Mesothelial cell of epicardium (in vitro differentiated cells): ENCODE measurements at regions not wholly inside any gene's neighbourhood (a gene's known extent, or its start where the extent isn't known, plus 50 kb on each side); places are given as distances from the start of the nearest gene placed in this dataset.

Source experiments
- DNase-seq, 2 experiments: peaks; one replicate each; pipeline ENCODE4 v3.0.0; 2021; ENCODE audit warnings: low spot score in 2 of 2; ENCODE audit not compliant: unreplicated experiment in 2 of 2
- H3K27ac Mint-ChIP-seq: 2 replicates; pipeline ENCODE4 v1.8.0; 2021; ENCODE audit warnings: mixed read lengths
- H3K27me3 Mint-ChIP-seq: 2 replicates; pipeline ENCODE4 v1.8.0; 2021; ENCODE audit warnings: low read depth, mixed read lengths
- H3K36me3 Mint-ChIP-seq: 2 replicates; pipeline ENCODE4 v1.8.0; 2021; ENCODE audit warnings: mixed read lengths
- H3K4me1 Mint-ChIP-seq: 2 replicates; pipeline ENCODE4 v1.8.0; 2021; ENCODE audit warnings: mixed read lengths
- H3K4me3 Mint-ChIP-seq: 2 replicates; pipeline ENCODE4 v1.8.0; 2021; ENCODE audit warnings: mild to moderate bottlenecking, moderate library complexity, mixed read lengths
- H3K9me3 Mint-ChIP-seq: 2 replicates; pipeline ENCODE4 v1.8.0; 2021; ENCODE audit warnings: mixed read lengths
- TF ChIP-seq, protein P1 (sequence below): fragments of 200-600 bp; sonication (generic); IDR thresholded peaks from one replicate; pipeline ENCODE4 v1.5.0; 2021; ENCODE audit warnings: antibody characterized with exemption; ENCODE audit not compliant: unreplicated experiment

DNA sequence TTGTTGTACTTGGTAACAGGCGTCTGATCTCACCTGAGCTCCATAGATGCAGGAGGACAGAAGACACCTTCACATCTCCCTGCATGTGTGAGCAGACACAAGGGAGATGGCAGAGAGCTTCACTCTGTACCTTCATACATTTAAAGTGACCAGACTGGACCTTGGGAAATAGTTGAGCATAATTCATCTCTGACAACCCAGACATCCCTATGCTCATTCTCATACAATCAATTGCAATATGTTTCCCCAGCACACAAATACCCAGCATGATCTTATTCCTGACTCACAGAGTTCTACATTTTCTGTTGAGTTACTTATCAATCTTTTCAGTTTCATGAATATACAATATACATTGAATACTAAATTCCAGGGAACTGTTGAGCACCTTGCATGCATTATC is 488.2 kb upstream of the API5 start:
- no peaks in the 10 kb centered on the region for H3K9me3 Mint-ChIP-seq
- no peaks in the 10 kb centered on the region for H3K4me1 Mint-ChIP-seq
- no peak overlapping the region for H3K27ac Mint-ChIP-seq
- no peaks in the 10 kb centered on the region for H3K36me3 Mint-ChIP-seq
- no peak for DNase-seq
- no peak overlapping the region for H3K4me3 Mint-ChIP-seq
- H3K27me3 Mint-ChIP-seq: no peaks in the 10 kb centered on the region
- TF ChIP-seq, protein P1, sequence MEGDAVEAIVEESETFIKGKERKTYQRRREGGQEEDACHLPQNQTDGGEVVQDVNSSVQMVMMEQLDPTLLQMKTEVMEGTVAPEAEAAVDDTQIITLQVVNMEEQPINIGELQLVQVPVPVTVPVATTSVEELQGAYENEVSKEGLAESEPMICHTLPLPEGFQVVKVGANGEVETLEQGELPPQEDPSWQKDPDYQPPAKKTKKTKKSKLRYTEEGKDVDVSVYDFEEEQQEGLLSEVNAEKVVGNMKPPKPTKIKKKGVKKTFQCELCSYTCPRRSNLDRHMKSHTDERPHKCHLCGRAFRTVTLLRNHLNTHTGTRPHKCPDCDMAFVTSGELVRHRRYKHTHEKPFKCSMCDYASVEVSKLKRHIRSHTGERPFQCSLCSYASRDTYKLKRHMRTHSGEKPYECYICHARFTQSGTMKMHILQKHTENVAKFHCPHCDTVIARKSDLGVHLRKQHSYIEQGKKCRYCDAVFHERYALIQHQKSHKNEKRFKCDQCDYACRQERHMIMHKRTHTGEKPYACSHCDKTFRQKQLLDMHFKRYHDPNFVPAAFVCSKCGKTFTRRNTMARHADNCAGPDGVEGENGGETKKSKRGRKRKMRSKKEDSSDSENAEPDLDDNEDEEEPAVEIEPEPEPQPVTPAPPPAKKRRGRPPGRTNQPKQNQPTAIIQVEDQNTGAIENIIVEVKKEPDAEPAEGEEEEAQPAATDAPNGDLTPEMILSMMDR: no peak

DNA sequence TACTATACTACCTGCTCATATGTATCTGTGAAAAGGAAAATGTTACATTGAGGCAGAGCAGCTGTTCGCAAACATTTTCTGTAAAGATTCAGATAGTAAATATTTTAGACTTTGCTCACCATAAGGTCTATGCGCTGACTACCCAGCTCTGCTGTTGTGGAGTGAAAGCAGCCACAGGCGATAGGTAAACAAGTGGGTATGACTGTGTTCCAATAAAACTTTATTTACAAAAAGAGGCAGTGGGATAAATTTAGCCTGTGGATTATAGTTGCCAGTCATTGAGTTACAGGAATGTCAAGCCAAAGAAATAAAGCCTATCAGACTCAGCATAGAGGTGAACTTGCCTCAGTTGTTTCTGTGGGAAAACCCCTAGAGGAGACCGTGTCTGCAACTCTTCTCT is 487.7 kb upstream of the API5 start:
- Mint-ChIP-seq H3K9me3 (no peaks in the 10 kb centered on the region), H3K4me3 (no peak overlapping the region), H3K4me1 (no peaks in the 10 kb centered on the region), H3K27me3 (no peaks in the 10 kb centered on the region), H3K27ac (no peak overlapping the region), H3K36me3 (no peaks in the 10 kb centered on the region)
- DNase-seq: no peak
- TF ChIP-seq, protein P1: no peak

DNA sequence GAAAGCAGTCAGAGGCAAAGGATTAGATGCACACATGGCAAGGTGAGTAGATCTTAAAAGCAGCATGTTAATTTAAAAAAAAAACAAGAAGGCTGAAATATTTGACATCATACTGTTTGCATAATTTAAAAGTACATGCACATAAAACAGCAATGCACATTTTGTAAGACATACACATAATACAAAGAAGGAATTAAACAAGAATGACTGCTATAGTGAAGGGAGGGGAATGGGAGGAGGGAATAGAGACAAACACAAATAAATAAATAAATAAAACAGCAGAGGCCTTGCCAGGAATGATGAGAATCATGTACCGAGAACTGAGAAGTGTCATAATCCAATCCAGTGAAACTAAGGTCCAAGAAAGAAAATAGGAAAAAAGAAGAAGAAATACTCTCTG is 486.2 kb upstream of the API5 start:
- Mint-ChIP-seq H3K4me3 (no peak overlapping the region), H3K9me3 (no peaks in the 10 kb centered on the region), H3K27me3 (no peaks in the 10 kb centered on the region), H3K36me3 (no peaks in the 10 kb centered on the region), H3K27ac (no peak overlapping the region), H3K4me1 (no peaks in the 10 kb centered on the region)
- DNase-seq: no peak
- TF ChIP-seq, protein P1: no peak

DNA sequence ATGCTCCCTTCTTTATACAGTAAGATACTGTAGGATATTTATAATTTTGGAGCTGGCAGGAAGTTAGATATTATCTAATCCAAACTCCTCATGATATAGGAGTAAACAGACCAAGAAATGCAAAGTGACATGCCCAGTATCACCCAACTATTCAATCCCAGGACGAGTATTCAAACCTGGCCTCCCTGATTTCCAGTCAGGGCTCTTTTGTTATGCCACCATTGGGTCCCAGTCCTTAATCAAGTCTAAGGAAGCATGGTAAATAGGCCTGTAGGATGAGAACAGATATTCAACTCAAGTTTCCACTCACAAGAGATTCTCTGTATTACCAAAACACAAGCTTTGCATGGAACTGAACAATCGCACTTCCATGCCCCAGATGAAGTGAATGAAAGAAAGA is 484.0 kb upstream of the API5 start:
- Mint-ChIP-seq H3K9me3 (no peaks in the 10 kb centered on the region), H3K4me3 (no peak overlapping the region), H3K27ac (no peak overlapping the region), H3K27me3 (no peaks in the 10 kb centered on the region), H3K4me1 (no peaks in the 10 kb centered on the region), H3K36me3 (no peaks in the 10 kb centered on the region)
- TF ChIP-seq, protein P1: no peak
- no peak for DNase-seq

DNA sequence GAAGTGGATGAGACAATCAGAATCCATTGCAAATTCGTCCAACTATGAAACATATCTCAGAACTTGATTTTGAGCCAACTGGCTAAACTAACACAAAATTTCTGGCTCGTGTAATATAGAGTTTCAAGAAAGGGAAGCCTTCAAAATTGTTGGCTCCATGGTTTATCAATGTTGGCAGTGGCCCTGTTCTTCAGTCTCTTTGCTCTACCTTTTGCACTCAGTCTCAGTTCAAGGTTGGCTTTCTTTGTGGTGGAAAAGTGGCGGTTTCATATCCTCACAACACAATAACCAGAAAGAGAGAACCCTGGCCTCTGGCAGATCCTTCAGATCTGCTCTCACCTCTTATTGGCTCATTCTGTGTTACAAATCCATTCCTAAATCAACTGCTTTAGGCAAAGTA is 473.8 kb upstream of the API5 start:
- H3K27ac Mint-ChIP-seq: no peak overlapping the region
- peaks cover 6% of the 10 kb centered on the region for H3K4me1 Mint-ChIP-seq
- H3K27me3 Mint-ChIP-seq: no peaks in the 10 kb centered on the region
- TF ChIP-seq, protein P1: no peak
- H3K36me3 Mint-ChIP-seq: no peaks in the 10 kb centered on the region
- H3K4me3 Mint-ChIP-seq: no peak overlapping the region
- H3K9me3 Mint-ChIP-seq: peaks cover 17% of the 10 kb centered on the region
- DNase-seq: no peak

DNA sequence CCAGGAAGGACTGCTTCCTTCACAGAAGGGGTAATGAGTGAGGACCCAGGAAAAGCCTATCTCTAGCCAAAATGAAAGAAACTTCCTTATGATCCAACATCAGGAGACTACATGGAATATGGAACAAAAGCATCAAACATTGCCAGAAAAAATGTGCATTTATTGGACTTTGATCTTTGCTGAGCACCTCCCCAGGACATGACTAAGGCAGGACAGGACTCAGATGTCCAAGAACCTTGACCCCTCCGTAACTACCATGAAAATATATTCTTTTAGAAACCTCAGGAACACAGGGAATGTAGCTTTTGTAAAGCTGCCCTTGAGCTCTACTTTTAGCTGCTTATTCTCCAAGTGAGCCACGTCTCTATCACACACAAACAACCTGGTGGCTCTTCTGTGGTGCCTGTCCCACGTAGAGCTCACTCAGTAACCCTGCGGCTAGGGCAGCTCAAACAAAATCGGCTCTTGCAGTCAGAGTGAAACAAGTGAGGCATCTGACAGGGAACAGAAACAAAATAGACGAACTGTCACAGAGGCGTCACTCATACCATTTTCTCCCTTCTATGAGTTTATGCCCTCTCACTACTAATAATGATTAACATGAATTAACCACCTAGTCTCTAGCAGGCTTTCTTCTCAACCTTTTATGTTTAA is 471.5 kb upstream of the API5 start:
- Mint-ChIP-seq H3K27me3 (no peaks in the 10 kb centered on the region), H3K36me3 (no peaks in the 10 kb centered on the region), H3K9me3 (peaks cover 12% of the 10 kb centered on the region), H3K4me1 (peaks cover 6% of the 10 kb centered on the region), H3K27ac (no peak overlapping the region), H3K4me3 (no peak overlapping the region)
- DNase-seq: no peak
- TF ChIP-seq, protein P1: no peak
